Esophagus muscularis mucosa (tissue), 4 donors: ENCODE measurements at regions not wholly inside any gene's neighbourhood (a gene's known extent, or its start where the extent isn't known, plus 50 kb on each side); places are given as distances from the start of the nearest gene placed in this dataset.
"Not testable (repeated sequence)": the region's sequence is repeated elsewhere in the genome, so short reads cannot be mapped to it uniquely, and the experiment has no call there.

Experiments used
- DNase-seq: peaks from one replicate; pipeline ENCODE4 v3.0.0-alpha.2; 2017; ENCODE audit errors: extremely low spot score
- H3K27ac ChIP-seq, 4 donors: fragments of 200-600 bp; sonication (generic); replicated peaks in 1 of 4; 1 replicate in 3 of 4; 2 replicates in 1 of 4; pipeline ENCODE4 v1.5.1; 2016 to 2019; ENCODE audit warnings: mild to moderate bottlenecking in 1 of 4
- H3K27me3 ChIP-seq, 4 donors: fragments of 200-600 bp; sonication (generic); one replicate each; pipeline versions ENCODE4 v1.5.1 to v1.6.0; 2016 to 2019
- H3K36me3 ChIP-seq, 4 donors: fragments of 200-600 bp; sonication (generic); one replicate each; pipeline ENCODE4 v1.5.1; 2016 to 2019
- H3K4me1 ChIP-seq, 4 donors: fragments of 200-600 bp; sonication (generic); one replicate each; pipeline ENCODE4 v1.5.1; 2016 to 2019
- H3K4me3 ChIP-seq, 4 donors: fragments of 200-600 bp; sonication (generic); 1 replicate in 2 of 4; 2 replicates in 2 of 4; pipeline ENCODE4 v1.5.1; 2016 to 2019; ENCODE audit warnings: mild to moderate bottlenecking in 4 of 4, moderate library complexity in 1 of 4
- H3K9me3 ChIP-seq, 4 donors: fragments of 200-600 bp; sonication (generic); 1 replicate in 3 of 4; 2 replicates in 1 of 4; pipeline ENCODE4 v1.5.1; 2016 to 2019
- CTCF ChIP-seq, 3 experiments: fragments of 200-600 bp in 2 of 3; fragments of 450-650 bp in 1 of 3; sonication (generic) in 2 of 3; IDR thresholded peaks; one replicate each; pipeline ENCODE4 v1.5.1; 2017 to 2019; ENCODE audit warnings: antibody characterized with exemption in 3 of 3, mild to moderate bottlenecking in 2 of 3, moderate library complexity in 1 of 3
- EP300 ChIP-seq: sonication (generic); formaldehyde crosslinking; IDR thresholded peaks from one replicate; pipeline ENCODE4 v1.6.1; 2017; ENCODE audit warnings: antibody characterized with exemption
- POLR2A ChIP-seq: fragments of 450-650 bp; IDR thresholded peaks from one replicate; pipeline ENCODE4 v1.6.1; 2017; ENCODE audit warnings: antibody characterized with exemption, moderate library complexity, mild to moderate bottlenecking, low read depth
- POLR2AphosphoS5 ChIP-seq, 2 donors: sonication (generic); formaldehyde crosslinking; IDR thresholded peaks; one replicate each; pipeline ENCODE4 v1.6.1; 2017; ENCODE audit warnings: antibody characterized with exemption in 2 of 2
- WGBS: methylation state at CpG from one replicate; pipeline ENCODE4 v1.1.5; 2018; 5-methylcytosine and 5-hydroxymethylcytosine counted together
- intact Hi-C: fragments of 100-400 bp; cut with DNase I; formaldehyde crosslinking; loops from one replicate; pipeline ENCODE4 v1.15.1; 2023

GRCh38 chr7:39851466-39852045 is 98.5 kb upstream of the CDK13 start:
- no peak for TF ChIP-seq CTCF (IDR thresholded peaks at IDR 0.05)
- H3K9me3 ChIP-seq = no peaks in the 10 kb centered on the region

GRCh38 chr7:39854616-39855324 is 95.3 kb upstream of the CDK13 start:
- intact Hi-C loops, H3K27me3 ChIP-seq, H3K4me1 ChIP-seq, H3K27ac ChIP-seq, H3K9me3 ChIP-seq, H3K36me3 ChIP-seq, DNase-seq: not testable (repeated sequence)
- H3K4me3 ChIP-seq = peak overlapping the region; percentile 41 to 54 (median 45)
- 22% methylated on average over 22 of the region's 36 CpGs for WGBS

More at GRCh38 chr7:39851466-39852045, 98.5 kb upstream of the CDK13 start:
- WGBS = 83% methylated on average over 2 of the region's 2 CpGs
- no peak overlapping the region for H3K4me3 ChIP-seq
- no peak overlapping the region for H3K27ac ChIP-seq
- H3K4me1 ChIP-seq = peaks cover 0 to 8% (median 6%) of the 10 kb centered on the region in 4 donors
- no peak for DNase-seq
- no peaks in the 10 kb centered on the region for H3K36me3 ChIP-seq
- intact Hi-C loops = no loop called here
- no peaks in the 10 kb centered on the region for H3K27me3 ChIP-seq

GRCh38 chr7:39855325-39855674 is 94.8 kb upstream of the CDK13 start:
- Histone ChIP-seq H3K27me3 (no peaks in the 10 kb centered on the region), H3K9me3 (no peaks in the 10 kb centered on the region), H3K36me3 (no peaks in the 10 kb centered on the region), H3K27ac (no peak overlapping the region), H3K4me1 (peaks cover 0 to 8% (median 6%) of the 10 kb centered on the region in 4 donors), H3K4me3 (peak overlapping the region; percentile 41 to 54 (median 45))
- DNase-seq = no peak
- WGBS = 70% methylated on average over 1 of the region's 1 CpG
- intact Hi-C loops = no loop called here
- TF ChIP-seq POLR2AphosphoS5 (IDR thresholded peaks at IDR 0.05) (no peak), POLR2A (no peak), EP300 (no peak), CTCF (IDR thresholded peaks at IDR 0.05) (no peak)

GRCh38 chr7:39863675-39864322 is 86.3 kb upstream of the CDK13 start:
- H3K4me1 ChIP-seq, H3K27me3 ChIP-seq, H3K9me3 ChIP-seq, H3K36me3 ChIP-seq, intact Hi-C loops, H3K4me3 ChIP-seq, H3K27ac ChIP-seq, DNase-seq: not testable (repeated sequence)
- WGBS = 93% methylated on average over 3 of the region's 3 CpGs

GRCh38 chr7:39869888-39870522 is 80.1 kb upstream of the CDK13 start:
- H3K4me3 ChIP-seq, intact Hi-C loops, H3K27ac ChIP-seq, H3K9me3 ChIP-seq, H3K4me1 ChIP-seq, H3K36me3 ChIP-seq, DNase-seq, H3K27me3 ChIP-seq: not testable (repeated sequence)
- 63% methylated on average over 5 of the region's 5 CpGs for WGBS

- not testable (repeated sequence) for DNase-seq
Measured at GRCh38 chr7:39871610-39872009, 78.4 kb upstream of the CDK13 start.

More at GRCh38 chr7:39871610-39872009, 78.4 kb upstream of the CDK13 start:
- H3K4me3 ChIP-seq, H3K9me3 ChIP-seq, H3K27ac ChIP-seq, H3K27me3 ChIP-seq, intact Hi-C loops, H3K36me3 ChIP-seq, H3K4me1 ChIP-seq: not testable (repeated sequence)
- 94% methylated on average over 4 of the region's 4 CpGs for WGBS
